OCI-LY3 (cell line): ENCODE measurements at regions not wholly inside any gene's neighbourhood (a gene's known extent, or its start where the extent isn't known, plus 50 kb on each side); places are given as distances from the start of the nearest gene placed in this dataset.

ENCODE experiments used
- H2AFZ ChIP-seq: fragments of 200-600, 300-600 bp; shearing (Covaris generic); 2 replicates; pipeline ENCODE4 v1.6.0; 2014; ENCODE audit warnings: antibody characterized with exemption, low read depth, low read length
- H3K27ac ChIP-seq: fragments of 200-600, 300-600 bp; sonication (generic); 2 replicates; pipeline ENCODE4 v1.5.1; 2014; ENCODE audit warnings: mild to moderate bottlenecking, low read length, moderate library complexity, mixed read lengths
- H3K27me3 ChIP-seq: fragments of 200-600, 300-600 bp; sonication (generic); 2 replicates; pipeline ENCODE4 v1.6.1; 2014; ENCODE audit warnings: low read depth, low read length, mixed read lengths
- H3K36me3 ChIP-seq: fragments of 200-600, 300-600 bp; sonication (generic); replicated peaks from 2 replicates; pipeline ENCODE3; 2014; ENCODE audit warnings: low read depth, low read length, mixed read lengths
- H3K4me1 ChIP-seq: fragments of 300-600, 200-600 bp; sonication (generic); 2 replicates; pipeline ENCODE4 v1.6.1; 2014; ENCODE audit warnings: low read length, mixed read lengths
- H3K4me2 ChIP-seq: fragments of 200-600, 300-600 bp; sonication (generic); 2 replicates; pipeline ENCODE4 v1.6.1; 2014; ENCODE audit warnings: low read length, mixed read lengths
- H3K4me3 ChIP-seq: fragments of 300-600, 200-600 bp; sonication (generic); 2 replicates; pipeline ENCODE4 v1.5.1; 2014; ENCODE audit warnings: antibody characterized with exemption, mild to moderate bottlenecking, low read length, moderate library complexity
- H3K79me2 ChIP-seq: fragments of 300-600, 200-600 bp; shearing (Covaris generic); 2 replicates; pipeline ENCODE4 v1.6.1; 2014; ENCODE audit warnings: mild to moderate bottlenecking, low read length, mixed read lengths
- H3K9ac ChIP-seq: fragments of 300-600, 200-600 bp; shearing (Covaris generic); 2 replicates; pipeline ENCODE4 v1.6.0; 2014; ENCODE audit warnings: mild to moderate bottlenecking, low read length, moderate library complexity
- H3K9me3 ChIP-seq: fragments of 200-600, 300-600 bp; shearing (Covaris generic); 2 replicates; pipeline ENCODE4 v1.6.1; 2014; ENCODE audit warnings: low read length, mixed read lengths; ENCODE audit not compliant: insufficient read depth
- H4K20me1 ChIP-seq: fragments of 200-600, 300-600 bp; sonication (generic); 2 replicates; pipeline ENCODE4 v1.6.1; 2016; ENCODE audit warnings: low read length, mixed read lengths; ENCODE audit not compliant: insufficient read depth
- CTCF ChIP-seq: fragments of 200-600, 300-600 bp; sonication (generic); IDR thresholded peaks from 2 replicates; pipeline ENCODE4 v1.5.1; 2014; ENCODE audit warnings: antibody characterized with exemption, low read length, low read depth
- EZH2phosphoT487 ChIP-seq: fragments of 200-600 bp; shearing (Covaris generic); IDR thresholded peaks from 2 replicates; pipeline ENCODE4 v1.6.1; 2018; ENCODE audit warnings: antibody characterized with exemption, mixed run types, low read depth

GRCh38 chr14:24726480-24726879 is 92.5 kb upstream of the GZMB start:
- no peak overlapping the region for H3K9ac ChIP-seq
- no peak overlapping the region for H3K4me2 ChIP-seq
- 0 out of 2 replicates have a peak, but pooled peaks cover 8% of the 10 kb centered on the region for H3K27me3 ChIP-seq
- H3K9me3 ChIP-seq = no peaks in the 10 kb centered on the region
- H3K36me3 ChIP-seq = no peaks in the 10 kb centered on the region
- no peak overlapping the region for H3K4me3 ChIP-seq
- no peaks in the 10 kb centered on the region for H3K79me2 ChIP-seq
- no peak overlapping the region for H3K27ac ChIP-seq
- no peak overlapping the region for H2AFZ ChIP-seq
- H3K4me1 ChIP-seq = no peaks in the 10 kb centered on the region
- no peaks in the 10 kb centered on the region for H4K20me1 ChIP-seq
- TF ChIP-seq CTCF (no peak), EZH2phosphoT487 (no peak)

DNA sequence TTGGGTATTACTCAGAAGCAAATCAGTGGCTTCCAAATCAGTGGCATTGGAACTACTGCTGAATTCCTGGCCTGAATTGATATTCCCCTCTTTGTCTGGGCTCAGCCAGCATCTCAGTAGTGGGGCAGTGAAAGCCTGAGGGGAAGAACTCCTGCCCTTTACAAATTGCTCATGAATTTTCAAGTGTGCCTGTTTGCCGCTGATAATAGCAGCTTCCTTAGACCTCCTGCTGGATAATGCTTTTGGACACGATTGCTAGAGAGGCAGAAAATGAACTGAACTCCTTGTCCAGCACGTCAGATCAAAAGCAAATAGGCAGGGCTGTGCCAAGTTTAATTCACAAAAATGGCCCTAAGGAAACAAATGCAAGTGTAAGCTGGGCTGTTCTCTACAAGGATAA is 91.3 kb upstream of the GZMB start:
- Histone ChIP-seq H3K9ac (no peak overlapping the region), H3K27ac (no peak overlapping the region), H3K9me3 (no peaks in the 10 kb centered on the region), H3K4me1 (no peaks in the 10 kb centered on the region), H3K4me2 (no peak overlapping the region), H4K20me1 (no peaks in the 10 kb centered on the region), H3K36me3 (no peaks in the 10 kb centered on the region), H3K27me3 (0 out of 2 replicates have a peak, but pooled peaks cover 8% of the 10 kb centered on the region), H3K79me2 (no peaks in the 10 kb centered on the region), H3K4me3 (no peak overlapping the region), H2AFZ (no peak overlapping the region)
- no peak for TF ChIP-seq CTCF
- no peak for TF ChIP-seq EZH2phosphoT487

- H2AFZ ChIP-seq = no peak overlapping the region
- TF ChIP-seq CTCF = no peak
- TF ChIP-seq EZH2phosphoT487 = no peak
- H3K9ac ChIP-seq = no peak overlapping the region
- no peaks in the 10 kb centered on the region for H3K4me1 ChIP-seq
- H3K27me3 ChIP-seq = 0 out of 2 replicates have a peak, but pooled peaks cover 8% of the 10 kb centered on the region
- H3K4me2 ChIP-seq = no peak overlapping the region
- no peak overlapping the region for H3K4me3 ChIP-seq
- H3K79me2 ChIP-seq = no peaks in the 10 kb centered on the region
- no peak overlapping the region for H3K27ac ChIP-seq
- H3K9me3 ChIP-seq = no peaks in the 10 kb centered on the region
- H3K36me3 ChIP-seq = no peaks in the 10 kb centered on the region
- H4K20me1 ChIP-seq = no peaks in the 10 kb centered on the region
These were observed 87.8 kb upstream of the GZMB start for GRCh38 chr14:24721775-24722174.

DNA sequence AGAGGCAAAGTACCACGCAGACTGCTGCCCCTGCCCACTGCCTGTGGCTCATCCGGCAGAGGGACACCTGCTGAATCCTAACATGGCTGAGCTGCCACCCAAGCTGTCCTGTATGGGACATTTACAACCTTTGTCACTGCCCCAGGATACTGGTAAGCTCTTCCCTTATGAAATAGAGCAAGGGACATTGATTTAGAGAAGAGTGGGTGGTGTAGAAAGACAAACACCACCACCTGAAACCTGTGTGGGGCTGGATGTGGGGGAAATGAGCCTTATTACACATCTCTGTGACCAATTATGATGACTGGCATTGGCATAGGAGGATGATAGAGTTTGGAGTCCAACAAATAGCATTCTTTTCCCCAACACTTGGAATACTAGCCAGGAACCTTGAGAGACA is 81.2 kb upstream of the GZMB start:
- Histone ChIP-seq H2AFZ (no peak overlapping the region), H3K27ac (no peak overlapping the region), H3K9ac (no peak overlapping the region), H3K9me3 (no peaks in the 10 kb centered on the region), H3K4me1 (peaks cover 21% of the 10 kb centered on the region), H3K79me2 (no peaks in the 10 kb centered on the region), H3K27me3 (no peaks in the 10 kb centered on the region), H3K4me2 (no peak overlapping the region), H4K20me1 (no peaks in the 10 kb centered on the region), H3K4me3 (no peak overlapping the region), H3K36me3 (no peaks in the 10 kb centered on the region)
- TF ChIP-seq EZH2phosphoT487 = no peak
- TF ChIP-seq CTCF = no peak
